DMS 273 treated with DMSO at 0.1 percent for 48 hours (cell line): ENCODE measurements at regions not wholly inside any gene's neighbourhood (a gene's known extent, or its start where the extent isn't known, plus 50 kb on each side); places are given as distances from the start of the nearest gene placed in this dataset.
"Not testable (repeated sequence)": the region's sequence is repeated elsewhere in the genome, so short reads cannot be mapped to it uniquely, and the experiment has no call there.

Experiments used
- DNase-seq: peaks from one replicate; lab custom pipeline; 2025; lab: John Stamatoyannopoulos, UW

DNA sequence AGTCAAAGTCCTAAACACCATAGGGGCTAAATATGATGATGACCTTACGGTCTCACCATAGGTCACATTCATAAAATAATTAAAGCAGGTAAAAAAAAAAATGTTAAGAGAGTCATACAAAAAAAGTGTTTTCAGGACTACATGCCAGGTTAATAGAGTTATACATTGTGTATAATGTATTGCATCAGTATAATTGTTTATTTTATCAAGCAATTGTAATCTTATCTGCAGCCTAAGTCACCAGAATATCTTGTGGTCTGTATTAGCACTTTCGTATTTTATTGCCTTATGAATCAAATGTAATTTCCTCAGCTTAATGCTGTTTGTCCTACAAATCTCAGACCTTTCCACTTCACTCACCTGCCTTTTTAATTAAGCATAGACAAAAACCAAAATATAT, 972.9 kb upstream of the PCDH20 start:
- DNase-seq: no peak

DNA sequence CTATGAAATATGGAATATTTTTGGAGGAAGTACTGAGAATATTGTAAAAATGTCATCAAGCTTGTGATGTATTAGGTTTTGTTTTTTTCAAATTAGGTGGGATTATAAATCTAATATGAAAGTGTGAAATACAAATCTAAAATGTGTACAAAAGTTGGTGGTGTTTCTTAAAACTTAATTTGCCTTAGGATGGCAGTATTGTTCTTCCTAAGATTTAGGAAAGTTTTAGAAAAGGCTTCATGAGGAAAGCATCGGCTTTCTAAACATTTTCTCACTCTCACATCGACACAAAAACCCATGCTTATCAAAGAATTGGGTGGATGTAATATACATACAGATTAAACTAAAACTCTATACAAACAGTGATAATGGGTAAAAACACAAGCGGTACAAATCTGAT, 972.0 kb upstream of the PCDH20 start:
- DNase-seq: no peak

DNA sequence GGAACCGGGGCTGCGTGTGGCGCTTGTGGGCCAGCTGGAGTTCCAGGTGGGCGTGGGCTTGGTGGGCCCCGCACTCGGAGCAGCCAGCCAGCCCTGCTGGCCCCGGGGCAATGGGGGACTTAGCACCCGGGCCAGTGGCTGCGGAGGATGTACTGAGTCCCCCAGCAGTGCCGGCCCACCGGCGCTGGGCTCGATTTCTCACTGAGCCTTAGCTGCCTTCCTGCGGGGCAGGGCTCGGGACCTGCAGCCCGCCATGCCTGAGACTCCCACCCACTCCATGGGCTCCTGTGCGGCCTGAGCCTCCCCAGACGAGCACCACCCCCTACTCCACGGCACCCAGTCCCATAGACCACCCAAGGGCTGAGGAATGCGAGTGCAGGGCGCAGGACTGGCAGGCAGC, 963.6 kb upstream of the PCDH20 start:
- DNase-seq: not testable (repeated sequence)

DNA sequence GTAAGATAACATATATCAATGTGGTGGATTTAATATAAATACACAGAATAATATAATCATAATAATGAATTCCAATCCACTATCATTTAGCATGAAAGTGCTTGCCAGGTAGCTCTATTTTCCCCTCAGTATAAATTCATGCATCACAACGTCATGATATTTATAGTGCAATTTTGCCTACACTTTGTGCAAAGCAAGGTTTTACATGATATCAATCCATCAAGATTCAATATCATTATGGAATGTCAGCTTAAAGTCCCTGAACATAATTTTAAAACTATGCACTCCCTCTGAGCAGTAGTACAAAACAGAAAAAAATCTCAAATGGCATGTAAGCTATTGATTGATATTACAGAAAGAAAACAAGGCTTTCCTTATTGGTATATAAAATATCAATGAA, 962.2 kb upstream of the PCDH20 start:
- DNase-seq: no peak

DNA sequence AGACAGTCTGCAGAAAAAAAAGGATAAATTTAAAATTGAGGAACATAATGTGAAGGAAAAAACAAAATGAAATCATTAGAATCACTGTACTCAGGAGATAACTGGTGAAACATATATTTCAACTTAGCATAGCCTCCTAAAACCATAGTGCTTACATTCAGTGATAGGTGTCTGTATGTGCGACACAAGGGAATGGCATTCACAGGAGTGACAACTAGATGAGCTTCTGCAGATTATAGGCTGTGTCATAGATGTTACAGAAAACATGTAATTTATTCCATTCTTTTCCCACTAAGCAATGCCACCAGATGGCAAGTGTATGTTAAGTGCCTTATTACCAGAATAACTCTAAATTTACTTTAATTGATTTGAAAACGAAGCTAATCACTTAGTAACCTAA, 960.0 kb upstream of the PCDH20 start:
- DNase-seq: no peak

DNA sequence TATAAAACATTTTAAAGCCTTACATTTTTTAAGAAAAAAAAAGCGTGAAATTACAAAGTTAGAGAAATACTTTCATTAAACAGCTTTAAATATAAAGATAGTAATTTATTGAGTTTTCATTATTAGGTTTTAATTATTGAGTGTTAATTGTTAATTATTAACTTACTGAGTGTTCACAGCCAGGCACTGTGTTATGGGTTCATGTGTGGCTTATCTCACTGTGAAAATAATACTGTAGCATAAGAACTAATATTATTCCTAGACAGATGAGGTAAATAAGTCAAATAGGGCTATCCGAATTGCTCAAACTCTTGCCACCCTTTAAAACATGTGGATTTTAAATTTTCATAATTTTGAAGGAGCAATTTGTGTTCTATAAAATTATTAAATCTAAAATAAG, 956.1 kb upstream of the PCDH20 start:
- DNase-seq: no peak

DNA sequence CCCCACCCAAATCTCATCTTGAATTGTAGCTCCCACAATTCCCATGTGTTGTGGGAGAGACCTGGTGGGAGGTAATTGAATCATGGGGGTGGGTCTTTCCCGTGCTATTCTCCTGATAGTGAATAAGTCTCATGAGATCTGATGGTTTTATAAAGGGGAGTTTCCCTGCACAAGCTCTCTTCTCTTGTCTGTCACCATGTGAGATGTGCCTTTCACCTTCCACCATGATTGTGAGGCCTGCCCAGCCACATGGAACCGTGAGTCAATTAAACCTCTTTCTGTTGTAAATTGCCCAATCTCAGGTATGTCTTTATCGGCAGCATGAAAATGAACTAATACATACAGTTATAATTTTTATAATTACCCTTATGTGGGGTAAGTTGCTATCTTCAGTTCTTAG, 952.3 kb upstream of the PCDH20 start:
- DNase-seq: not testable (repeated sequence)

DNA sequence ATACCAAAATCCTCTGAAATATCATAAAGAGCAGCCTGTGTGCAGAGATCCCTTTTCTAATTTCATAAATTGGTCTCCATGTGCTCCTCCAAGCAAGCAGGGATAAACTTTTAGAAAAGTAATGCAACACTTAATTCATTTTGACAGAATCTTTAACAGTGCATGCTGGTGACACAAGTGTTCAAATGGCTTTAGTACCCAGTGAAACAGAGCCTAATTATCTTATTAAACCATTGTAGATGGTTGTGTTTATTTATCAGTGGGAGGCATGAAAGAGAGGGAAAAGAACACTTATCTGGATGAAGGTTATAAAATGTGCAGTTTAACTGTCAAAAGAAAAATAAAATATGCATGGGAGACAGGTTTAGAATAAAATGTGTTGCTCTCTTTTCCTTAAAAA, 945.0 kb upstream of the PCDH20 start:
- DNase-seq: no peak

DNA sequence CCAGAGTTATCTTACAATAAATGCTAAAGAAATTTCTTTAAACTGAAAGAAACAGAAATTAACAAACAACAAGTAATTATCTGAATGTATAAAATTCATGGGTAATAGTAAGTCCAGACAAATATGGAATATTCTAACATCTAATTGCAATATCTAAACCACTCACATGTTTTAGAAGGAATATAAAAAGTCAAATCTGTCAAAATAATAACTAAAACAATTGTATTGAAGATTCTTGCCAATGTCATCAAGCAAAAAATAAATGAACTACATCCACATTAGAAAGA, 942.9 kb upstream of the PCDH20 start:
- no peak for DNase-seq

DNA sequence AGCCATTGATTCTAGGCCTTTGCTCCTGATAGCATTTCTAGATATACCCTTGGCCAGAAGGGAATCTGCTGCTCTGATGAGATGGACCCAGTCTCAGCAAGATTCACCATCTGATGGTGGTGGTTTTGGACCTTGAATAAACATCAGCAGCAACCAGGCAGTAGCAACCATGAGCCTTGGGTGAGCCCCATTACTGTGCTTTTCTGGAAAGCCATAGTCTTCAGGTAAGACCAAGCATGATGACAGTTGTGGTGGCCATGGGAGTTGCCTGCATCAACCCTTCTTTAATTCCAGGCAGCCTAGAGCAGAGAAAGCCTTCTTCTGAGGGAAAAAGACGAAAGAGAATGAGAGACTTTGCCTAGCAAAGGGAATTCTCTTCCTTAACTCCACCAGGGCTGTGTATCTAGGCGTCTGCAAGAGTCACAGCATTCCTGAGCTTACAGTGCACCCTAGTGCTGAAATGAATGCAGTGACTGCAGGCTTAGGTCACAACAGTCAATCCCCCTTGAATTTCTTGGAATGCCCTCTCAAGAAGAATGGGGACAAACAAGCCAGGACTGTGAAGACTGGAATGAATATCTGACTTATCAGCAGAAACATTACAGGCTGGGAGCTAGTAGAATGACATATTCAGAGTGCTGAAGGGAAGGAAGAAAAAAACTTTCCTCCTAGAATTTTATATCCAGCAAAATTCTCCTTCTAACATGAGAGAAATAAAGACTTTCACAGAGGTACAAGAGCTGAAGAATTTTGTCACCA, 942.4 kb upstream of the PCDH20 start:
- no peak for DNase-seq

DNA sequence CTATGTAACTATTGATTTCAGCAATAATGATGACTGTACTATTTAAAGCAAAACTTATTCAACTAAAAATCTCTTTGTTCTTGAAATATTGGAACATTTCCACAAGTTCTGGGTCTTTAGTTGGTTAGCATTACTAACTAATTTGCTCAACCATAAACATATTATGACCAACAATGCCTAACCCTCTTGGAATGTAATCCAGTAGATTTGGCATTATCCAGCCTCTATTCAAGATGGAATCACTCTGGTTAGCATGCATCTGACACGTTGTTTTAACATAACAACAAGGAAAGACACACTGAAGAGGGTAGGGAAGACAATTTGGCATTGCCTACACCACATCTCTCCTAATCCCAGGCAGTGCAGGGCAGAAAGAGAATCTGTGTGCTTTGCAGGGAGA, 941.3 kb upstream of the PCDH20 start:
- DNase-seq: no peak

DNA sequence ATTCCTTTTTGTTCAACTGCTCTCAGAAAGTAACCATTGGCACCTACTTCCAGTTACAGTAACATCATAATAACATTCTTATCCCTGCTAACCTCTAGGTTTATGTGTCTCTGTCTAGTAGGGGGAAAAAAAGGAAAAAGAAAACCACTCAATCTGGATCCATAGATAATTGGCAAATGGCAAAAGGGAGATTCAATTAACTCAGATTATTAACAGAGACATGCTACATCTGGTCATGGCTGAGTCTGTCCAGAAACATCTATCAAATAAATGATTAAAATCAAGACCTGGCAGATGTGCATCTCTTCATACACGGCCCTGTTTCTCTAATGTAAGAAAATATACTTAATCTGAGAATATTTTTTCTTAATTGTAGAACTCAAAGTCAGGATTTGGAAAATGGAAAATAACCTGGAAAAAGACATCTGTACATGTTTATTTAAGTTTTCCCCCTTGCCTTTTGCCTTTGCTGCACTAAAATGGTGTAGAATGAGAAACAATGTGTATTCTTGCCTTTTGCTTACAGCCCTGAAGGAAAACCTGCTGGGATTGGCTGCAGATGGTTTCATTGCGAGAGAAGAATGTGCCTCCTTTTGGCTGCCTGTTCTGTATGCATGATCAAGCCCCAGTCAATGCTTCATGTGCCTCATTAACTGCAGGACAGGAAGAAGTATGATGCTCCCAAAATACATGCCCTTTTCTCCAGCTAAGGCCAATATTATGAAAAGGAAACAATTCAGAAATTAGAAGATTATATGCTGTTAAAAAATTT, 921.6 kb upstream of the PCDH20 start:
- DNase-seq: no peak

DNA sequence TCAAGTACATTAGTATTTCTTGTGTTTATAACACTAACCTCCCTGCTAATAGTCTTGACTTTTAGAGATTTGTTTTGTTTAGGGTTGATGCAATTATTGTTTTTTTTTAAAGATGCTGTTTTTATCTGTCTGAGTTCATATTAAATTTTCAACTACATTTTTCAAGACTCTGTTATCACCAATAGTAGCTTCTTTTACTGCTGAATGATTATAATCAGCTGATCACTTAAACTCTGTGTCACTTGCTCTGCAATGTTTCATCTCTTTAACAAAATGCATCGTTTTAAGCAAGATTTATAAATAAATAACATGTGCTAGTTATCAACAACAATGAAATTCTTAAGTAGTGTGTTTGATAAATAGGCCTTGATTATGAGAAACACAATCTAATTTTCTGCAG, 920.9 kb upstream of the PCDH20 start:
- DNase-seq: no peak

DNA sequence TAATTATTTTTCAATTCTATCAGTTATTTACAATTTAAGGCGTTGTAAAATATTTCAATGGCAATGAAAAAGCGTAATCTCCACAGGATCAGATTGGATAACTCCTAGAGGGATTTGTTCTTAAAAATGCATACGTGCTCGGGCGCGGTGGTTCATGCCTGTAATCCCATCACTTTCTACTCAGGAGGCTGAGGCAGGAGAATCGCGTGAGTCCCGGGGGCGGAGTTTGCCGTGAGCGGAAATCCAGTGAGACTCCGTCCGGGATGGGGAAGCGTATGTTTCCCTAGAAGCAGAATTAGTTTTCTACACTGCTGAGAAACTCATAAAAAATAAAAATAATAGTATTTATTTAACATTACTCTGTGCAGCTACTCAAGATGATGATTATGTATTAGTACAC, 917.8 kb upstream of the PCDH20 start:
- DNase-seq: no peak

DNA sequence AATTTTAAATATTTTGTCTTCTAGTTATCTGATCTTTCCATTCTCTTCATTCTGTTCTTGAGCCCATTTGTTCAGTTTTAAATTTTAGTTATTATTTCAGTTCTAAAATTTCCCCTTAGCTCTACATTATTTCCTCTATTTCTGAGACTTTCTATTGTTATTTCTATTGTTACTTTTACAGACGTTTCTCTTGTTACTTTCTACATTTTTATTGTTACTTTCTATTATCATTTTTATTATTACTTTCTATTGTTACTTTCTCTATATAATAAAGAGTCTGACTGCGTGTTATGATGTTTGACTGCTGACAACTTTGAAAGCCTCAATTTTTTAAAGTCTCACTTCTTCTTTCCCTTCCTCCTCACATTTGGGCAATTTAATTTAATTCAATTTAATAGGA, 915.7 kb upstream of the PCDH20 start:
- no peak for DNase-seq

DNA sequence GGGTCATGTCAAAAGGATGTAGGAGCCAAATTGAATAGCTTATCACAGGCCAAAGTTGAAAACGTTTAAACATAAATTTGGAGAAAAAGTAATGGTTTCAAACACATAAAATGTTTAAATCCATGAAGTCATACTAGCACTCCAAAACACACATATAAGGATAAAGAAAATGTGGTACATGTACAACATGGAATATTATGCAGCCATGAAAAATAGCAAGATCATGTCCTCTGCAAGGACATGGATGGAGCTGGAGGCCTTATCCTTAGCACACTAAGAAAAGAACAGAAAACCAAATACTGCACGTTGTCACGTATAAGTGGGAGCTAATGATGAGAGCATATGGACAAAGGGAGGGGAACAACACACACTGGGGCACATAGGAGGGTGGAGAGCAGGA, 911.7 kb upstream of the PCDH20 start:
- DNase-seq: no peak

DNA sequence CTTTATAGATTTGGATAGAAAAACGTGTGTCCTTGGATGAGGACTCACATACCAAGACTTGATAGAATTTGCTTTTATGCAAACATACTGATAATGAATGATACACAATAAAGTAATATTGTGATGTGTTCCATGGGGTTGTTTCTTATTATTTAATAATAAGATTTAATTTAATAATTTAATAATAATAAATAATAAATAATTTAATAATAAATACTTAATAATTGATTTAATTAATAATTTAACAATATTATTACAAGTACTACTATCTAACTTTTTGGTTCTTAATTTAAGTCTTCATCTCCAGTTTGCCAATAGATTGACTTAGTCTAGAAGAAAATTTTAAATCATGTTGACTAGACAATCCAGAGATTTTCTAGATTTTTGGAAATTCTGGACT, 909.2 kb upstream of the PCDH20 start:
- no peak for DNase-seq

DNA sequence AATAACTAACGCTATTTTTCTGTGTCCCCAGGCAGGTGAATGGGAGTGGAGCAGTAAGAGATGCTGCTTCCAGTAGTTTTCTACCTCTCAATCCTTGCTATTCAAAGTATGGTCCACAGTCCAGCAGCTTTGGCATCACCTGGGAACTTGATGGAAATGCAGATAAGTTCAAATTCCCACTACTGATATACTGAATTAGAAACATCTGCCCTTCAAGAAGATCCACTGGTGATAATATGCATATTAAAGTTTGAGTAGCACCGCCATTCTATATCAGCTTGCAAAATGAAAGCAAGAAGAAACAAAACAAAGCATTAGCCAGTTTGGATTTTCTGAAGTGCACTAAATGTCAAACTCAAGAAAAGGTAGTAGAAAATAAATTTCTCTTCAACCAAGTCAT, 906.2 kb upstream of the PCDH20 start:
- no peak for DNase-seq

DNA sequence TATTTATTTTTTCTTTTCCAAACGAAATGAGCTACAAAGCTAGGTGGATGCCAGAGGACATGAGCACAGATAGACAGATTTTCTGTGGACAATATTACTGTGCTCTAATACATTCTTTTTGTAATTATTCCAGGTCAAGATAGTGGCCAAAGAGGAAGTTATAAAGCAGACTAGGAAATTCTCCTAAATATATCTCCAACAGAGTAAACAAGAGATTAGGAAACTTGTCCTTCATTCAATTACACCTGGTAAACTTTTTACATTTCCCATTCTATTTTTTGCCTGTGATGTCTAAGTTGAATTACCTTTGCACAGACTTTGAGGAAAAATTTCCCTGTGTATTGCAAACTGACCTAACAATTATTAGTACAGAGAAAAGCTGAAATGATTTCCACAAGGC, 905.5 kb upstream of the PCDH20 start:
- no peak for DNase-seq

DNA sequence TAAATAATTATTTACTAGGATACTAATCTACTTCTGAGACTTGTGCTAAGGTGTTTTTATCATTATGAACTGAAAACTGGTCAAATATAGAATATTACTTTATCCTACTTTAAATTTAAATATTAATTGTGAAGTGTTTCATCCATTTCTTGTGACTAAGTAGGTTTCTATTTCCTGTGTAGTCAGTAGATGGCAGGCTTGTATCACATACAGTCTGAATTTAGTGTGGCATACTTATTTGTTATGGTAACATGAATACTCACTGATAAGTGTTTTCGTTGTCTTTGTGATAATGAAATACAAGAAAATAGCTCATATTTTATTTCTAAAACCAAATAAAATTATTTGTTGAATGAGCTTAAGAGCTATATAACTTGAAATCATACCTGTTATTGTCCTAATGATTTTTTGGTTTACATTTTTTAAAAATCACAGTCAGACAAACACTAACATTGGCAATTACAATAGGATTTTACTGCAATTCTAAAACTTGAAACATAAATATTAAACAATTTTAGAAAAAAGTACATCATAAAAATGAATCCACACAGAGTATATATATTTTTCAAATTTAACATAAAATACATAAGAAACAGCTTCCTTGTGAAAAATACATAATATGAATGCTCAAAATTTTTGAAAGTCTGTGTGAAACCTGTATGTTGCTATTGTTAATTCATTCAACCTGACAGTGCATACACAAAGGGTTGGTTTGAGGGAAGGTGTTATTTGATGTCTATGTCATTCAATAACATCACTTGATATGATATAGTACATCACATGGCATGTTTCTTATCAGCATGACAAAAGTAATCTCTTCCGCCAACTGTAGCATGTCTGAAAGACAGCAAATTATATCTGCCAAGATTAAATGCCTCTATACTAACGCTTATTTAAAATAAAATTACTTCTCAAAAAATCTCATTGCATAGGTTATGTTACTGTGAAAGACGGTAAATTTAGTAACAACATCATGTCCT, 904.8 kb upstream of the PCDH20 start:
- no peak for DNase-seq

DNA sequence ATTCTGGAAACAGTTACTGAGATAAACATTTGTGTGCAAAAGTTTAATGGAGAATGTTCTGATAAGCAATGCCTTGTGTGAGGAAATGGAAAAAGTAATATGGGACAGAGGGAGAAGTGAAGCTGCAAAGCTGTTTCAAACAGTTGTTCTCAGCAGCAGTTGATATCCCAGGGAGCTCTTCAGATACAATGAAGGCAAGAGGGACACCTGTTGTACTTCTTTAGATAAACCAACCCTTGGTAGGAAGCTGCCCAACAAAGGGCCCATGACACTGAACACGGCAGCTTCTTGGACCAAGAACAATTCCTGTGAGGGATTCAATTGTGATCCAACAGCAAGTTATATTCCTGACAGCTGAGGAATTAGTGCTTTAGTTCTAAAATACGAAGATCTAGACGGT, 894.3 kb upstream of the PCDH20 start:
- DNase-seq: no peak

DNA sequence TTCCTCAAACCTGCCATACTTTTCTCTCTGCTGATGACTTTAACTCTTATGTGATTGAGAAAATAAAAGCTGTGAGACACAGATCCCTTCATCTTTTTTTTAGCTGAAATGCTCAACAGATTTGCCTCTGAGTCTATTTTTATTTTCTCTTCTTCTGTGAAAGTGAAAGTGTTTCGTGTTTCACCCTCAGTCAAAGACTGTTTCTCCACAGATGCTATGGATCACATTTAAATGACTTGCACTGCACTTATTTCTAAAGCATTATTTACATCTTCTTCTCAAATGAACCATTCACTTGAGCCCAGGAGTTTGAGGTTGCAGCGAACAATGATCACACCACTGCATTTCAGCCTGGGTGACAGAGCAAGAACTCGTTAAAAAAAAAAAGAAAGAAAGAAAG, 890.1 kb upstream of the PCDH20 start:
- no peak for DNase-seq

DNA sequence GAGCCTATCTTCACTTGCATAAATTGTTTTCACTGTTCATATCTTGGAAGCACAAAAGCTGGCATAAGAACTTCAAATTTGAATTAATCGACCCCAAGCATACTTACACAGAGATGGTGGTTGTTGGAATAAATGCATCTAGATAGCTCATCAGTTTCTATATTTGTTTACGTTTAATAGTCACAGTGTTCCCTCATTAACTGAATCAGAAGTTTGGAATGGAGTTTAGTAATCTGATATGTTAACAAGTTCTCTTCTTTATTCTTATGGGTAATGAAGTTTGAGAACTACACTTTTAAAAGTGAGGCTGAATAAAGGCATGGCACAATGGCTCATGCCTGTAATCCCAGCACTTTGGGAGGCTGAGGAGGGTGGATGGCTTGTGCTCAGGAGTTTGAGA, 886.7 kb upstream of the PCDH20 start:
- no peak for DNase-seq
